Cardiac fibroblast (primary cell): ENCODE measurements at regions not wholly inside any gene's neighbourhood (a gene's known extent, or its start where the extent isn't known, plus 50 kb on each side); places are given as distances from the start of the nearest gene placed in this dataset.

ENCODE experiments used
- DNase-seq, 2 donors: peaks; one replicate each; pipeline versions ENCODE4 v3.0.0 to v3.0.0-alpha.2; 2010; ENCODE audit warnings: low read depth in 2 of 2
- H3K4me3 ChIP-seq, 2 donors: replicated peaks in 1 of 2; 1 replicate in 1 of 2; 2 replicates in 1 of 2; pipeline ENCODE4 v1.5.1; 2011; ENCODE audit warnings: low read depth in 2 of 2, low read length in 2 of 2, mild to moderate bottlenecking in 2 of 2, moderate library complexity in 1 of 2
- CTCF ChIP-seq: IDR thresholded peaks from one replicate; pipeline ENCODE4 v1.5.1; 2011; ENCODE audit warnings: low read depth, mild to moderate bottlenecking, low read length, inconsistent platforms

GRCh38 chr4:95898226-95898625 is 58.3 kb downstream of the PDHA2 start:
- no peak for TF ChIP-seq CTCF
- H3K4me3 ChIP-seq: no peak overlapping the region
- DNase-seq: no peak

- no peak overlapping the region for H3K4me3 ChIP-seq
- no peak for DNase-seq
- no peak for TF ChIP-seq CTCF
These were observed 69.3 kb downstream of the PDHA2 start for GRCh38 chr4:95909211-95909610.

GRCh38 chr4:95910749-95911148 is 70.9 kb downstream of the PDHA2 start:
- no peak for DNase-seq
- H3K4me3 ChIP-seq: no peak overlapping the region
- no peak for TF ChIP-seq CTCF

GRCh38 chr4:95921470-95921869 is 81.6 kb downstream of the PDHA2 start:
- TF ChIP-seq CTCF: no peak
- H3K4me3 ChIP-seq: no peak overlapping the region
- DNase-seq: no peak

- peak in 1 of 2 donors; percentile 13 for DNase-seq
- no peak for TF ChIP-seq CTCF
- H3K4me3 ChIP-seq: no peak overlapping the region
These were observed 89.7 kb downstream of the PDHA2 start for GRCh38 chr4:95929448-95930064.

GRCh38 chr4:95939141-95939540 is 99.2 kb downstream of the PDHA2 start:
- TF ChIP-seq CTCF: no peak
- no peak overlapping the region for H3K4me3 ChIP-seq
- no peak for DNase-seq

GRCh38 chr4:95949136-95949765 is 109.4 kb downstream of the PDHA2 start:
- no peak for TF ChIP-seq CTCF
- DNase-seq: peak; percentile 31 to 49
- no peak overlapping the region for H3K4me3 ChIP-seq
